SU-DHL-6 (cell line): ENCODE measurements at regions not wholly inside any gene's neighbourhood (a gene's known extent, or its start where the extent isn't known, plus 50 kb on each side); places are given as distances from the start of the nearest gene placed in this dataset.

Experiments
- H2AFZ ChIP-seq: fragments of 200-600 bp; sonication (generic); 2 replicates; pipeline ENCODE4 v1.6.1; 2014; ENCODE audit warnings: low read depth, mild to moderate bottlenecking, moderate library complexity, mixed read lengths, antibody characterized with exemption, low read length; ENCODE audit not compliant: severe bottlenecking
- H3F3A ChIP-seq: fragments of 200-600 bp; shearing (Covaris generic); 2 replicates; pipeline ENCODE4 v1.6.0; 2016; ENCODE audit warnings: antibody characterized with exemption, mild to moderate bottlenecking; ENCODE audit not compliant: insufficient read depth
- H3K27ac ChIP-seq: fragments of 200-600 bp; sonication (generic); 2 replicates; pipeline ENCODE4 v1.5.1; 2016; ENCODE audit warnings: low read depth, mild to moderate bottlenecking, low read length, moderate library complexity, mixed read lengths
- H3K27me3 ChIP-seq: fragments of 200-600 bp; sonication (generic), shearing (Covaris generic); 2 replicates; pipeline ENCODE4 v1.6.0; 2014; ENCODE audit warnings: mild to moderate bottlenecking, low read length
- H3K36me3 ChIP-seq: fragments of 200-600 bp; sonication (generic); 2 replicates; pipeline ENCODE4 v1.6.1; 2014; ENCODE audit warnings: mild to moderate bottlenecking, low read length, mixed read lengths
- H3K4me2 ChIP-seq: fragments of 300-600, 200-600 bp; shearing (Covaris generic), sonication (generic); 2 replicates; pipeline ENCODE4 v1.6.0; 2014; ENCODE audit warnings: low read length, low read depth, mild to moderate bottlenecking; ENCODE audit not compliant: poor library complexity, severe bottlenecking
- H3K4me3 ChIP-seq: fragments of 200-600 bp; sonication (generic); 2 replicates; pipeline ENCODE4 v1.5.1; 2014; ENCODE audit warnings: antibody characterized with exemption, low read length, mild to moderate bottlenecking, mixed read lengths; ENCODE audit not compliant: insufficient read depth, poor library complexity, severe bottlenecking
- H3K79me2 ChIP-seq: fragments of 200-600 bp; sonication (generic); 2 replicates; pipeline ENCODE4 v1.6.1; 2014; ENCODE audit warnings: mild to moderate bottlenecking, low read length, moderate library complexity; ENCODE audit not compliant: insufficient read depth
- H3K9ac ChIP-seq: fragments of 200-600 bp; sonication (generic); 2 replicates; pipeline ENCODE4 v1.7.0; 2014; ENCODE audit warnings: mild to moderate bottlenecking, low read length
- H3K9me2 ChIP-seq: fragments of 200-600 bp; sonication (generic); replicated peaks from 2 replicates; pipeline ENCODE4 v1.6.1; 2014; ENCODE audit warnings: low read length; ENCODE audit not compliant: insufficient read depth
- H3K9me3 ChIP-seq: fragments of 200-600 bp; sonication (generic); 2 replicates; pipeline ENCODE4 v1.6.1; 2014; ENCODE audit warnings: low read length, mixed read lengths; ENCODE audit not compliant: insufficient read depth
- H4K20me1 ChIP-seq: fragments of 200-600 bp; sonication (generic); 2 replicates; pipeline ENCODE4 v1.6.1; 2014; ENCODE audit warnings: low read depth, mild to moderate bottlenecking, antibody characterized with exemption, low read length, moderate library complexity, mixed read lengths
- EZH2phosphoT487 ChIP-seq: fragments of 200-600 bp; sonication (generic), shearing (Covaris generic); conservative IDR thresholded peaks from 2 replicates; pipeline ENCODE4 v1.6.1; 2018; ENCODE audit warnings: mild to moderate bottlenecking, antibody characterized with exemption, low read length, moderate library complexity, mixed read lengths
- TF ChIP-seq, protein P1 (sequence below): fragments of 200-600 bp; sonication (generic); IDR thresholded peaks from one replicate; pipeline ENCODE4 v1.5.1; 2017; ENCODE audit warnings: antibody characterized with exemption, mild to moderate bottlenecking, low read length, moderate library complexity; ENCODE audit not compliant: insufficient read depth, poor library complexity, severe bottlenecking

DNA sequence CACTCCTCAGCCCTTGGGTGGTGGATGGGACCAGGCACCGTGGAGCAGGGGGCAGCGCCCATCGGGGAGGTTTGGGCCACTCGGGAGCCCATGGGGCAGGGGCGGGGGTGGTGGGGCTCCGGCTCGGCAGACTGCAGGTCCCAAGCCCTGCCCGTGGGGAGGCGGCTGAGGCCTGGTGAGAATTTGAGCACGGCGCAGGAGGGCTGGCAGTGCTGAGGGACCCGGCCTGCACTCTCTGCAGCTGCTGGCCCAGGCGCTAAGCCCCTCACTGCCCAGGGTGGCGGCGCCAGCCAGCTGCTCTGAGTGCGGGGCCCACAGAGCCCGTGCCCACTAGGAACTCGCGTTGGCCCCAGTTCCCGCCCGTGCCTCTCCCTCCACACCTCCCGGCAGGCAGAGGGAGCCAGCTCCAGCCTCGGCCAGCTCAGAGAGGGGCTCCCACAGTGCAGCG, 182.1 kb upstream of the OPRM1 start:
- H3K36me3 ChIP-seq: no peaks in the 10 kb centered on the region
- no peaks in the 10 kb centered on the region for H3K27me3 ChIP-seq
- TF ChIP-seq EZH2phosphoT487: no peak
- TF ChIP-seq, protein P1, sequence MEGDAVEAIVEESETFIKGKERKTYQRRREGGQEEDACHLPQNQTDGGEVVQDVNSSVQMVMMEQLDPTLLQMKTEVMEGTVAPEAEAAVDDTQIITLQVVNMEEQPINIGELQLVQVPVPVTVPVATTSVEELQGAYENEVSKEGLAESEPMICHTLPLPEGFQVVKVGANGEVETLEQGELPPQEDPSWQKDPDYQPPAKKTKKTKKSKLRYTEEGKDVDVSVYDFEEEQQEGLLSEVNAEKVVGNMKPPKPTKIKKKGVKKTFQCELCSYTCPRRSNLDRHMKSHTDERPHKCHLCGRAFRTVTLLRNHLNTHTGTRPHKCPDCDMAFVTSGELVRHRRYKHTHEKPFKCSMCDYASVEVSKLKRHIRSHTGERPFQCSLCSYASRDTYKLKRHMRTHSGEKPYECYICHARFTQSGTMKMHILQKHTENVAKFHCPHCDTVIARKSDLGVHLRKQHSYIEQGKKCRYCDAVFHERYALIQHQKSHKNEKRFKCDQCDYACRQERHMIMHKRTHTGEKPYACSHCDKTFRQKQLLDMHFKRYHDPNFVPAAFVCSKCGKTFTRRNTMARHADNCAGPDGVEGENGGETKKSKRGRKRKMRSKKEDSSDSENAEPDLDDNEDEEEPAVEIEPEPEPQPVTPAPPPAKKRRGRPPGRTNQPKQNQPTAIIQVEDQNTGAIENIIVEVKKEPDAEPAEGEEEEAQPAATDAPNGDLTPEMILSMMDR: no peak
- no peak overlapping the region for H3K27ac ChIP-seq
- H3K9me2 ChIP-seq: no peaks in the 10 kb centered on the region
- no peak overlapping the region for H2AFZ ChIP-seq
- no peak overlapping the region for H3K4me3 ChIP-seq
- H3K4me2 ChIP-seq: no peak overlapping the region
- H4K20me1 ChIP-seq: no peaks in the 10 kb centered on the region
- H3F3A ChIP-seq: no peaks in the 10 kb centered on the region
- H3K9ac ChIP-seq: no peak overlapping the region
- no peaks in the 10 kb centered on the region for H3K79me2 ChIP-seq
- no peaks in the 10 kb centered on the region for H3K9me3 ChIP-seq

DNA sequence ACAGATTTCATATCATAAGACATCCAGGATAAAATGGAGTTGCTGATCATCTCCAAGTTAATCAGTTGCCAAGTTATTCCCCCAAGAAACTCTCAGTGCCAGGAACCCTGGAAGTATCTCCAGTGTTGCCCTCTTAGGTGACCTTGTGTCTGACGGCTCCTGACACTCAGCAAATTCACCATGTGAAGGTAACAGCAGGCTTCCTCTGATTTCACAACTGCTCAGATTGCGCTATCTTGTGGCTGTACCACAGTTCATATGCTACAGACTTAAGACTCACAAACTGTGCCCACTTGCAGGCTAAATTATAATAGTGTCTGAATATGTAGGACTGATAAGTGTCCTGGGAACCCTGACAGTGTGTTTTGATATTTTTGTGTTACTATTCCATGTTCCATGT, 186.6 kb upstream of the OPRM1 start:
- no peak overlapping the region for H3K4me2 ChIP-seq
- H3K27me3 ChIP-seq: no peaks in the 10 kb centered on the region
- H3K9me3 ChIP-seq: no peaks in the 10 kb centered on the region
- no peak overlapping the region for H3K27ac ChIP-seq
- no peaks in the 10 kb centered on the region for H3K79me2 ChIP-seq
- H2AFZ ChIP-seq: no peak overlapping the region
- no peaks in the 10 kb centered on the region for H3K36me3 ChIP-seq
- no peak overlapping the region for H3K4me3 ChIP-seq
- TF ChIP-seq, protein P1: no peak
- no peak for TF ChIP-seq EZH2phosphoT487
- H3K9me2 ChIP-seq: no peaks in the 10 kb centered on the region
- no peaks in the 10 kb centered on the region for H3F3A ChIP-seq
- H3K9ac ChIP-seq: no peak overlapping the region
- H4K20me1 ChIP-seq: no peaks in the 10 kb centered on the region

DNA sequence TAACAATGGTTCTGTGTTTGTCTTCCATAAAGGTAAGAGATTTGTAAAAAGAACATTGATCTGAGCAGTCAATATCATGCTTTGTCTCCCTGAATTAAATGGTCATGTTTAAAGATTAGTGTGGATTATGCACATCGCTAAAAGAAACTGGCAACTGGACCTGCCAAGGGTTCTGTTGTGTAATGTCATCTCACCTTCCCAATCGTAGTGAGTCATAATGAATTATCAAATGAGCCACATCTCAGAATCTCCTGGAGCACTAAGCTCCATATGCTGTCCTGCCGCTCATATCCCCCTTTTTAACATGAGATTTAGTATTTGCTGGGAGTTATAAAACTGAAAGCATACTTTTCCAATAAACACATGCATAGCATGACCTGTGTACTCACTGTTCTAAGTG, 187.0 kb upstream of the OPRM1 start:
- Histone ChIP-seq H2AFZ (no peak overlapping the region), H4K20me1 (no peaks in the 10 kb centered on the region), H3K36me3 (no peaks in the 10 kb centered on the region), H3K9ac (no peak overlapping the region), H3K4me2 (no peak overlapping the region), H3K9me2 (no peaks in the 10 kb centered on the region), H3K27ac (no peak overlapping the region), H3F3A (no peaks in the 10 kb centered on the region), H3K79me2 (no peaks in the 10 kb centered on the region), H3K9me3 (no peaks in the 10 kb centered on the region), H3K27me3 (no peaks in the 10 kb centered on the region), H3K4me3 (no peak overlapping the region)
- no peak for TF ChIP-seq EZH2phosphoT487
- TF ChIP-seq, protein P1: no peak
